T47D (cell line): ENCODE measurements at regions not wholly inside any gene's neighbourhood (a gene's known extent, or its start where the extent isn't known, plus 50 kb on each side); places are given as distances from the start of the nearest gene placed in this dataset.
"Not testable (repeated sequence)": the region's sequence is repeated elsewhere in the genome, so short reads cannot be mapped to it uniquely, and the experiment has no call there.

Experiments
- DNase-seq, 2 experiments: peaks; one replicate each; pipeline versions ENCODE4 v3.0.0 to v3.0.0-alpha.2; 2011 to 2012; ENCODE audit warnings: low read depth in 1 of 2, low spot score in 1 of 2
- JUND ChIP-seq: IDR thresholded peaks from 2 replicates; pipeline ENCODE4 v1.6.1; 2012; ENCODE audit warnings: low read depth
- in situ Hi-C: cut with HindIII; loops from 2 replicates; pipeline ENCODE4 v1.10.0; 2016; ENCODE audit warnings: low sequenced_read_pairs, low pct_unique_long_range_greater_than_20kb

DNA sequence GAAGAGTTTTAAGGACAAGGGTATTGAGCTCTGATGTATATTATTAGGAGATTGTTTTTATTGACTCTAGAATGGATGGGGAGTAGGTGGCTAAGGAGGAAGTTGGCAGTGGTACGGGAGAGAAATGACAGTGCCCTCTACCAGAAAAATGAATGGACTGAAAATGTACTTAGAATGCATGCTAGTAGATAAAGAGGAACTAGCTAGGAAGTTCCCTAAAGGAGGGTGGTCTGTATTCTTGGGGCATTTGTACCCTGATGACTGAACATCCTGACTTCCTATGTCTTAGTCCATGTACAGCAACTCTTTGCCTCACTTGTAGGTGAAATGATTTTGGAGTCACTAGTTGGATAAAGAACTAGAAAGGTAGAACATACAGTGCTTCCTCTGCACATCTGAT is 581.5 kb upstream of the RBFOX1 start:
- no peak for DNase-seq
- no peak for TF ChIP-seq JUND
- in situ Hi-C loops: no loop called here

DNA sequence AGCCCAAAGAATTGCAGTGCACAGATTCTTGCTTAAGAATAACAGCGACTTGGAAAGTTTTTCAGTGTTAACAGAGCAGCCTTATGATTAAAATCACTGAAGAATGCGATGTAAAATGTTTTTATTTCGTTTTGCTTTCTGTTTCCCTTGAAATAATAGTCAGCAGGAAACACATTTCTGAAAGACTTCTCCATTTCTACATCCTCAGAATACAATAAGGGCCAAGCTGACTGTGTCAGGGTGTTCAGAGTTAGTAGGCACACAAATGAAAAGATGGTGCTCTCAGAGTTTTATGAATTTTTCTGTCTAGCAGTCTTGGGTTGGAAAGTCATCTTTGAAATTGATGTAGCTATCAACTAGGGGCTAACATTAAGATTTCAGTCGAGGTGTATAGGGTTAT is 582.9 kb upstream of the RBFOX1 start:
- in situ Hi-C loops: no loop called here

DNA sequence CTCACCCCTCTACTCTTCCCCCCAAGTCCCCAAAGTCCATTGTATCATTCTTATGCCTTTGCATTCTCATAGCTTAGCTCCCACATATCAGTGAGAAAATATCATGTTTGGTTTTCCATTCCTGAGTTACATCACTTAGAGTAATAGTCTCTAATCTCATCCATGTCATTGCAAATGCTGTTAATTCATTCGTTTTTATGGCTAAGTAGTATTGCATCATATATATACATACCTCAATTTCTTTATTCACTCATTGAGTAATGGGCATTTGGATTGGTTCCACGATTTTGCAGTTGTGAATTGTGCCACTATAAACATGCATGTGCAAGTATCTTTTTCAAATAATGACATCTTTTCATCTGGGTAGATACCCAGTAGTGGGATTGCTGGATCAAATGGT is 596.3 kb upstream of the RBFOX1 start:
- DNase-seq, in situ Hi-C loops: not testable (repeated sequence)

More for the DNA sequence above, 582.9 kb upstream of the RBFOX1 start:
- DNase-seq: no peak
- no peak for TF ChIP-seq JUND

DNA sequence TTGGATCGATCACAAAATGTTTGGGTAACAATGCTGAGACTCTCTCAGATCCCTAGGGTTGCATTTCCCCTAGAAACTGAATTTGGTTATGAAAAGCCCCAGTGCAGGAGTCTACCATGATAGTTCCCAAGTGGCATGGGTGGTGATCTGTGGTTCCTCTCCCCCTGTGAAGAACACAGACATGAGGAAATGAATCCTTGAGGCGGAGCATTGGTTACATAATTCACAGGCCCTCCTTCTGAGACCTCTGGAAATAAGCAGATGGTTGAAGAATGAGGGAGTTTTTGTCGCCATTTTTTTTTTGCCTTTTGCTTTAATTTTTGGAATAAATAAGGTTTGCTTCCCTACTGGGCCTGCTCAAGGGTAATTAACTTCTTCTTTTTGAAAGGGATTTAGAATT is 597.0 kb upstream of the RBFOX1 start:
- in situ Hi-C loops: no loop called here
- TF ChIP-seq JUND: no peak
- DNase-seq: no peak

DNA sequence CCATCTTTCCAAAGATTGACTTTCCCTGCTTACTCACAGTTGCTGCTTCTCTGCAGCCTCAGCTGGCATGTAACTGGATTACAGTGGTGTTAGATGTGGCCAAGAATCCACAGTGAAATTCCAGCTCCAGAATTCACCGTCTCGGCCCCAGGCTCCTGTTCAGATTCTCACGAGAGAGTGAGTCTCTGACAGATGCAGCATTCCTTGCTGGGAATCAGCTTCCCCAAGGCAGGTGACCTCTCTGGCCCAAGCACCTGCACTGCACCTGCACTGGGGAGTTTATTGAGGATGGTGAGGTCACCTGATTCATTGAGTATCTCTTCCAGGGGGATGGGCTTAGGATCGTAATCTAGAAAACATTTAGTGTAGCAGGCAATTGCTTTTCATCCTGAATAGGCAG is 600.5 kb upstream of the RBFOX1 start:
- no peak for DNase-seq
- no peak for TF ChIP-seq JUND
- in situ Hi-C loops: no loop called here

DNA sequence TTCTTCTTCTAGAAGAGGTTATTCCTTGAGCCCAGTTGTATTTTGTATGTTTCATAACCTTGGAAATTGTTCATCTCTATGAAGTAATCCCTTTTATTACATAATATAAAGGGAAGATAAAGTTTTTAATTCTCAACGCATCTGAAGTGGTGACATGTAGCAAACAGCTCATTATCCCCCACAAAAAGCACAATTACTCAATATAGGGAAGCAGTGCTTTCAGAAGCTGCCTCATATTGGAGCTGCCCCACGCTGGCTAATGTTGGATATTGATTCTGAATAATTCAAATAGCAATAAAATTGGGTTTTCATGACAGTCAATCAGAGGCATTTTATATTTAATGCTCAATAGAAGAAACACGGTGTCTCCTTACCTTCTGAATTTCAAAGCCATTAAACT is 604.3 kb upstream of the RBFOX1 start:
- in situ Hi-C loops: no loop called here
- TF ChIP-seq JUND: no peak
- no peak for DNase-seq

DNA sequence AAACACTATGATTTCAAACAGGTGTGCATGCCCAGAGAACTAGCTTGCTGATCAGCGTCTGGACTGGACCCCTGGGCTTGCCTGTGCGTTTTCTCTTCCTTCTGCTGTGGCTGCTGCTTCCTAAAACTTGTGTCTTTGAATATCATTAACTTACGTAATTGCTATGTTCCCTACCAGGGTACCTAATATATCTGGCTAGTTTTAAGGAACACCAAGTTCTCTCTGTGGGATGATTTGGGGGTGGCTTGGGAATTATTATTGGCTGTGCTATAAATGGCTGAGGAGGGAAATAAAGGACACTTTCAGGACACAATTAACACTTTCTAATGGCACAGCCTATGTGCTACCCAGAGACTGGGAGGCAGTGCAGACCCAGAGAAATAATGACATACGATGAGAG is 606.0 kb upstream of the RBFOX1 start:
- no peak for DNase-seq
- TF ChIP-seq JUND: no peak
- in situ Hi-C loops: no loop called here

DNA sequence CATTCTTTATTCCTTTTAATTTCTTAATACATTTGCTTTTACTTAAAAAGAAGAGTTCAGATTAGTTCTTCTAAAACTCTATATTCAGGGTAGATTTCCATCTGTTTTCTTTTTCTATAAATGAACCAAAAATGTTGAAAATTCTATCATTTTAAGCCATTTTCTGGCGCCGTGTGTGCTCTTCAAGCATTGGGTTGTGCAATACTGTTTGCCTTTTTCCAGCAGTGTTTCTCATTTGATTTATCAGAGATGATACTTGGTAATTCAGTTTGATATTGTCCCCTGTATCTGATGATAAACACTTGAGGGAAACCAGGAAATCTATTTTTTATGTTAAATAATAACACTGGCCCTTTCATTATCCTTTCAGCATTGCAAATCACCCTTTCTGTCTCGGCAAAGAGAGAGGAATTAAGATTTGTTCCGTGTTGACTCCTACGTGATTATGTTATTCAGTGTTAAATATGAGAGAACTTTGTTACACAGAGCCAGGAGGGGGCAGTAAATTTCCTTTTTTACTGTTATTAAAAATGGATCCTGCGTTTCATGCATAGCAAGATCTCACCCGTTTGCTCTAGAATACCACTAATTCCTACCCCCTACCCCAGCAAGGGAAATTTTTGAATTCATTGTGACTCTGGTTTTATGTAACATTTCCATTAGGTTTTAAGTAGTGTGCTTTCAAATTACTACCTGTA is 606.9 kb upstream of the RBFOX1 start:
- in situ Hi-C loops: no loop called here
- no peak for TF ChIP-seq JUND
- no peak for DNase-seq

DNA sequence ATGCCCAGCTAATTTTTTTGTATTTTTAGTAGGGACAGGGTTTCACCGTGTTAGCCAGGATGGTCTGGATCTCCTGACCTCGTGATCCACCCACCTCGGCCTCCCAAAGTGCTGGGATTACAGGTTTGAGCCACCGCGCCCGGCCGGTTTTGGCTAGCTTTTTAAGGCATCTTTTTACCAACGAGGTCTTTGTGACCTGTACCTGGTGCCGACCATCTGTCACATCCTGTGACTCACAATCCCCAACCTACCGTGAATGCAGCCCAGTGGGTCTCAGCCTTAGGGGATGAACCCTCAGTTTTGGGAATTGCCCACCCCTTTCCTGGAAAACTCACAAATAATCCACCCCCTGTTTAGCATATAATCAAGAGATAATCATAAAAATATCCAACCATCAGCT is 607.4 kb upstream of the RBFOX1 start:
- DNase-seq, in situ Hi-C loops: not testable (repeated sequence)

DNA sequence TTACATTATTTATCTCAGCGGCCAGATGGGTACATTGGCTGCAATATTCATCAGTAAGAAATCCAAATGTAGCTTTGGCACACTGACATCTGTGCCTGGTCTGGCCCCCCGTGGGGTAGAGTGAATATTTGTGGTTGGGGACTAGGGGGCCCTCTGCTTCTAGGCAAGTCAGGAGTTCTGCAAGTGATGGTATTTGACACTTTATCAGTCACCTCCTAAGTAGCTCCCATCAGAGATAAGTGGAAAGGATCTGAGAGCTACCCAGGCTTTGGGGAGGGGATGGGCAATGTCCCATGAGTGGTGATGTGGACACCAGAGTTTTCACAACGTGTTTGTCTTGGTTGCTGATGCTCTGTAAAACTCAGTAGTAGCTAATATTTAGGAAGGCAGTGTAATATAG is 609.9 kb upstream of the RBFOX1 start:
- no peak for TF ChIP-seq JUND
- DNase-seq: no peak
- in situ Hi-C loops: no loop called here

DNA sequence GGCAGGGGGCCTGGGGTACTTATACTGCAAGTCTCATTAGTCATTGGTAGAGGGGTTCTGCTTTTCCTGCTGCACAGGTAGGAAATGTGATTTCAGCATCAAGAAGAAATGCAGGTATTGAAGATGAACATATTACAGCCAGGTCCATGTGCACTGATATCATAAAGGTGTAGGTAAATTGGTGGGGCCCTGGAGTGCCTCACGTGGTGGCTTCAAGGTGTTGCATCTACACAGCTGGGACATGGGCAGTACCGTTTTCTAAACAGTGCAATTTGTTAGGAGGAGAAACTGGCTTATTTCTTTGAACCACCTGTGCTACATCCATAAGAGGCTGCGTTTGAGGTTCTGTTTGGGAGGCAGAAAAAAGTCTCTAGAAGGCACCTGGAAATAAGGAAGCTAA is 618.1 kb upstream of the RBFOX1 start:
- DNase-seq: no peak
- in situ Hi-C loops: no loop called here
- no peak for TF ChIP-seq JUND

DNA sequence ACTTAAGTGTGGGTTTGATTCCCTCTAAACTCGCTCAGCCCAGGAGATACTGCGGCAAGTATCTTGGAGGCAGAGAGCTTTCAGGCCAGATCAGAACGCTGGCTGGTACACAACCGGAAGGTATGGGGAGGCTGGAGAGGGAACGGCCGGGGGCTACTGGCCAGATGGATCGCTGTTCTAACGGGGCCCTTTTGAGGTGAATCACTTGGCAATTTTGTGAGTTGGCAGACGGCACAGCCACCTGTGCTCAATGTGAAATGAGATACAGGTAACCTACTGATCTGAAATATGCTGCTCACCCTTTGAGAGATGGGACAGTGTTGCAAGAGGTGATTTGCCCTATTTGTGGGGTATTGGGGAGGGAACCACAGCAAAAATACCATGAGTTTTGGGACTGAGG is 622.9 kb upstream of the RBFOX1 start:
- in situ Hi-C loops: no loop called here
- no peak for TF ChIP-seq JUND
- no peak for DNase-seq

DNA sequence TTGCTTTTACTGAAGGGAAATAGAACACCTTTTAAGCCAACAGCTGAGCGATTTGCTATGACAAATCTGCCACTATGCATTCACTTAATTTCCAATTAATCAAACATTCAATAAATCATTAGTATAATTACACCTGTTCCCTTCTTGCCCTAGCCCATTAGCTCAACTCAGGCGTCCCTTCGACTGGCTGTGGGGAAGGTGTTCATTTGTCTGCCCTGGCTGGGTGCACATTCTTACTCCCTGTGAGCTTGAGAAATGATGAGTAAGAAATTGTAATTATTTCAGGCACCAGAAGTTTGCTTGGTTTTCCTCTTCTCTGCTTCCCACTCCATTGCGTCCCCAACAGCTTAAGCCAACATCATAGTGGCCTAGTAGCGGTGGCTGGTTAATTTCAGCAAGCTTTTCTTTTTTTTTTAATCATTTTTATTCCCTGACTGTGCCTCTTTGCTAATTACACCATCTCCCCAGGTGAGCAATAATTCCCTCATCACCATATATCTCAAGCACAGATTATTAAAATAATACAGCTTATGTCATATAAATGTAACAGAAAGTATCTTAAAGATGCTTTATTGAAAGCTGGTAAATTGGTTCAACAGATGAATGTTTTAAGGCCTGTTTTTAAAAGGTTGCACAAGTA is 623.9 kb upstream of the RBFOX1 start:
- no peak for DNase-seq
- in situ Hi-C loops: no loop called here
- no peak for TF ChIP-seq JUND
